Spleen (tissue), 11 donors: ENCODE measurements at regions not wholly inside any gene's neighbourhood (a gene's known extent, or its start where the extent isn't known, plus 50 kb on each side); places are given as distances from the start of the nearest gene placed in this dataset.
A peak's percentile ranks its signal among the peaks of the same experiment; 100 is the strongest.

Experiments
- DNase-seq: peaks from one replicate; pipeline ENCODE4 v3.0.0-alpha.2; 2020
- H3K27ac ChIP-seq, 8 donors: fragments of 200-600 bp; sonication (generic) in 7 of 8; 1 replicate in 4 of 8; 2 replicates in 4 of 8; pipeline versions ENCODE4 v1.5.0 to v1.8.0; 2016 to 2021; ENCODE audit warnings: inconsistent platforms in 4 of 8, mild to moderate bottlenecking in 4 of 8, moderate library complexity in 1 of 8
- H3K27me3 ChIP-seq, 7 donors: fragments of 200-600 bp; sonication (generic) in 6 of 7; replicated peaks in 1 of 7; 1 replicate in 4 of 7; 2 replicates in 3 of 7; pipeline versions ENCODE4 v1.5.0 to v1.8.0; 2016 to 2021; ENCODE audit warnings: inconsistent platforms in 3 of 7, mild to moderate bottlenecking in 1 of 7
- H3K36me3 ChIP-seq, 6 donors: fragments of 200-600 bp; sonication (generic) in 5 of 6; 1 replicate in 4 of 6; 2 replicates in 2 of 6; pipeline versions ENCODE4 v1.5.0 to v1.8.0; 2016 to 2021; ENCODE audit warnings: inconsistent platforms in 2 of 6
- H3K4me1 ChIP-seq, 6 donors: fragments of 200-600 bp; sonication (generic) in 5 of 6; 1 replicate in 3 of 6; 2 replicates in 3 of 6; pipeline versions ENCODE4 v1.5.0 to v1.8.0; 2016 to 2021; ENCODE audit warnings: inconsistent platforms in 3 of 6
- H3K4me3 ChIP-seq, 8 donors: fragments of 200-600 bp; sonication (generic) in 7 of 8; 1 replicate in 4 of 8; 2 replicates in 4 of 8; pipeline versions ENCODE4 v1.5.0 to v1.8.0; 2016 to 2021; ENCODE audit warnings: inconsistent platforms in 4 of 8, mild to moderate bottlenecking in 4 of 8, moderate library complexity in 2 of 8
- H3K9me3 ChIP-seq, 8 donors: fragments of 200-600 bp; sonication (generic) in 7 of 8; 1 replicate in 4 of 8; 2 replicates in 4 of 8; pipeline versions ENCODE4 v1.5.0 to v1.8.0; 2016 to 2021; ENCODE audit warnings: inconsistent platforms in 4 of 8
- CTCF ChIP-seq, 11 experiments: fragments of 200-600 bp in 7 of 11; fragments of 450-650 bp in 4 of 11; sonication (generic) in 4 of 11; IDR thresholded peaks in 8 of 11; conservative IDR thresholded peaks in 3 of 11; 1 replicate in 7 of 11; 2 replicates in 4 of 11; pipeline versions ENCODE4 v1.4.0 to v1.8.0; 2016 to 2021; ENCODE audit warnings: antibody characterized with exemption in 11 of 11, inconsistent platforms in 4 of 11, mild to moderate bottlenecking in 1 of 11
- POLR2A ChIP-seq, 3 donors: fragments of 450-650 bp; IDR thresholded peaks; one replicate each; pipeline ENCODE4 v1.5.1; 2017; ENCODE audit warnings: antibody characterized with exemption in 3 of 3, mild to moderate bottlenecking in 1 of 3
- POLR2AphosphoS5 ChIP-seq, 3 donors: sonication (generic); formaldehyde crosslinking; IDR thresholded peaks; one replicate each; pipeline ENCODE4 v1.5.1; 2017; ENCODE audit warnings: antibody characterized with exemption in 3 of 3
- WGBS, 5 donors: extraction: QIAGEN DNeasy Blood & Tissue Kit in 3 of 5; methylation state at CpG; one replicate each; pipeline versions ENCODE4 v1.1.5 to v1.1.7; 2013 to 2018; 5-methylcytosine and 5-hydroxymethylcytosine counted together
- intact Hi-C: fragments of 100-400 bp; cut with DNase I; formaldehyde crosslinking; loops from one replicate; pipeline ENCODE4 v1.15.0; 2023; ENCODE audit warnings: low total_unique reads
- donor health status: healthy with polysubstance abuse.
- donor health status: DM: no; HTN: no; CAD: no; lungs with moderate emphysema.
- donor health status: DM: no; HTN: no; CAD: no.
- donor health status: Bipolar disorder and iron deficiency.
- donor health status: healthy.
- donor health status: DM: no; HTN: no; CAD: no.
- donor health status: DM: yes; HTN: yes; CAD: no.

GRCh38 chr17:14935139-14935841 is 329.8 kb downstream of the PMP22 start:
- Histone ChIP-seq H3K4me3 (no peak overlapping the region), H3K27ac (no peak overlapping the region), H3K27me3 (no peaks in the 10 kb centered on the region), H3K4me1 (no peaks in the 10 kb centered on the region), H3K36me3 (no peaks in the 10 kb centered on the region), H3K9me3 (no peaks in the 10 kb centered on the region)
- TF ChIP-seq POLR2A (IDR thresholded peaks at IDR 0.05) = no peak
- no peak for TF ChIP-seq CTCF (IDR thresholded peaks at IDR 0.05 in 8 of 11, conservative IDR thresholded peaks at IDR 0.05 in 3 of 11)
- no peak for TF ChIP-seq POLR2AphosphoS5 (IDR thresholded peaks at IDR 0.05)
- DNase-seq = no peak
- intact Hi-C loops = no loop called here
- WGBS, 5 donors = 87 to 94% (median 93%) methylated on average over 7 of the region's 7 CpGs

GRCh38 chr17:14933676-14934075 is 331.4 kb downstream of the PMP22 start:
- H3K36me3 ChIP-seq = no peaks in the 10 kb centered on the region
- WGBS, 5 donors = 83 to 92% (median 84%) methylated on average over 4 of the region's 4 CpGs
- H3K4me3 ChIP-seq = no peak overlapping the region
- no peaks in the 10 kb centered on the region for H3K27me3 ChIP-seq
- no peak for TF ChIP-seq POLR2AphosphoS5 (IDR thresholded peaks at IDR 0.05)
- TF ChIP-seq CTCF (IDR thresholded peaks at IDR 0.05 in 8 of 11, conservative IDR thresholded peaks at IDR 0.05 in 3 of 11) = no peak
- TF ChIP-seq POLR2A (IDR thresholded peaks at IDR 0.05) = no peak
- no peak for DNase-seq
- H3K9me3 ChIP-seq = no peaks in the 10 kb centered on the region
- no peak overlapping the region for H3K27ac ChIP-seq
- intact Hi-C loops = no loop called here
- H3K4me1 ChIP-seq = no peaks in the 10 kb centered on the region

GRCh38 chr17:14926526-14927122 is 338.5 kb downstream of the PMP22 start:
- 13 to 16% (median 14%) methylated on average over 7 of the region's 7 CpGs for WGBS, 5 donors
- no peak for DNase-seq
- Histone ChIP-seq H3K4me3 (no peak overlapping the region), H3K4me1 (peaks cover 0 to 6% (median 0%) of the 10 kb centered on the region in 6 donors), H3K36me3 (no peaks in the 10 kb centered on the region), H3K27me3 (peaks cover 0 to 26% (median 0%) of the 10 kb centered on the region in 7 donors), H3K9me3 (peaks cover 0 to 12% (median 6%) of the 10 kb centered on the region in 8 donors), H3K27ac (no peak overlapping the region)
- intact Hi-C loops = loop anchor here (5.0 kb wide), 1 partner anchor 1334 kb away; no protein-coding TSS in a partner anchor
- TF ChIP-seq POLR2AphosphoS5 (IDR thresholded peaks at IDR 0.05) (no peak), CTCF (IDR thresholded peaks at IDR 0.05 in 8 of 11, conservative IDR thresholded peaks at IDR 0.05 in 3 of 11) (peak; percentile 19 to 80 (median 68))

GRCh38 chr17:14926073-14926472 is 339.1 kb downstream of the PMP22 start:
- TF ChIP-seq CTCF (IDR thresholded peaks at IDR 0.05 in 8 of 11, conservative IDR thresholded peaks at IDR 0.05 in 3 of 11) (no peak), POLR2A (IDR thresholded peaks at IDR 0.05) (no peak), POLR2AphosphoS5 (IDR thresholded peaks at IDR 0.05) (no peak)
- peaks cover 0 to 6% (median 0%) of the 10 kb centered on the region in 6 donors for H3K4me1 ChIP-seq
- DNase-seq = no peak
- peaks cover 0 to 26% (median 0%) of the 10 kb centered on the region in 7 donors for H3K27me3 ChIP-seq
- intact Hi-C loops = loop anchor here (5.0 kb wide), 1 partner anchor 1334 kb away; no protein-coding TSS in a partner anchor
- no peak overlapping the region for H3K27ac ChIP-seq
- H3K36me3 ChIP-seq = no peaks in the 10 kb centered on the region
- H3K9me3 ChIP-seq = peaks cover 0 to 12% (median 6%) of the 10 kb centered on the region in 8 donors
- 62 to 83% (median 77%) methylated on average over 8 of the region's 8 CpGs for WGBS, 5 donors
- no peak overlapping the region for H3K4me3 ChIP-seq
